Suppressor macrophage treated with lipopolysaccharide for 4 hours (primary cell): ENCODE measurements at regions not wholly inside any gene's neighbourhood (a gene's known extent, or its start where the extent isn't known, plus 50 kb on each side); places are given as distances from the start of the nearest gene placed in this dataset.

ENCODE experiments used
- DNase-seq: peaks from one replicate; pipeline ENCODE4 v3.0.0-alpha.2; 2020

GRCh38 chr6:33921745-33922144 lies 117.9 kb upstream of the MLN start:
- no peak for DNase-seq

GRCh38 chr6:33918175-33918695 lies 114.4 kb upstream of the MLN start:
- DNase-seq, result no peak

DNA sequence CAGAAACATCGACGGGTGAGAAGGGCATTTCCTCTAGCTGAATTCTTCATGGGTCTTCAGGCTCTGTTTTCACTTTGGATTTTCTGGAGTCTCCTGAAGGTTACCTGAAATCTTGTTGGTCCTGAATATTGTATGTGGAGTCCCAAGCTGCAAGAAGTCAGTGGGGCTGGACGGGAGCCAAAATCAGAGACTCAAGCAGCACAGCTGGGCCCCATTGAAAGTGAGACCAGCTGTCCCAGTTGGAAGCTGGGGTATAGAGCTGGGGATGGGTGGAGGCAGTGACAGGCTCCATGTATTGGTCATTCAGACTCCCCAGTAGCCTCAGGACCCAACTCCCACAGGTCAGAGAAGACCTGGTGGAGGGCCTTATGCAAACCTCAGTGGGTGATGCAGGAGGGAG lies 111.3 kb upstream of the MLN start:
- peak; percentile 14 for DNase-seq

DNA sequence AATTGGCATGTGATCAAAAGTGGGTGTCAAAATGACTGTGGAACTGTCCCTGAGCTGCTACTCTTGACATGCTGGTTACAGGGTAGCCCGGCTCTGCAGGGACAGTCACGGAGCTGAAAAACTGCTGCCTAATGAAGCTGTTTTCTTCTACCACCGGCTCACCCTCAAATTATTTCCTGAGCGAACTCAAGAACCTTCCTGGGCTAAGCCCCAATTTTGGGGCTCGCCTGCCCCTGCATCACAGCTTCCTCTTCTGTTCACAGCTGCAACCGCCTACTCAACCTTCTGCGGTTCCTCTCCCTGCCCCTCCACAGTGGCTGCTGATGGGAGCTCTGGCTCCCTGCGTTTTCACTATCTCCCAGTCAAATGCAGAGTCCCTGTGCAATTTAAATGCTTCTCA lies 110.8 kb upstream of the MLN start:
- peak; percentile 64 for DNase-seq

DNA sequence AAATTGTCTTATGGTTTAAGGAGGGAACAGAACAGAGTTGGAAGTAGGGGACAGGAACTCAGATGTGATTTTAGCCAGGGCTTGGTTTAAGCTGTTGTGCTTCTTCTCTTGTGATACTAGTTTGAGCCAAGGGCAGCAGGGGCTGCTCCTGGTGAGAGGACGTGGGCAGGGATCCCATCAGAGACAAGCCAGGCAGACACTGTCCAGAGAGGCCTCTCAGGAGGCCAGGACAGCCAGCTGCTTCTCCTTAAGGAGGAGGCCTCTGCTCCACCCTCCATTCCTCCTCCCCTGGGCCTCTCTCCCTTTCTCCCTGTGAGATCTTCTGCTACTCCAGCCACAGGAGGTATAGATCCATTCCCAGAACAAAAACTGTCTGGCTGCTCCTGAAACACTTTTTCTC lies 108.4 kb upstream of the MLN start:
- DNase-seq, result no peak

GRCh38 chr6:33911488-33911887 lies 107.7 kb upstream of the MLN start:
- DNase-seq, result no peak

DNA sequence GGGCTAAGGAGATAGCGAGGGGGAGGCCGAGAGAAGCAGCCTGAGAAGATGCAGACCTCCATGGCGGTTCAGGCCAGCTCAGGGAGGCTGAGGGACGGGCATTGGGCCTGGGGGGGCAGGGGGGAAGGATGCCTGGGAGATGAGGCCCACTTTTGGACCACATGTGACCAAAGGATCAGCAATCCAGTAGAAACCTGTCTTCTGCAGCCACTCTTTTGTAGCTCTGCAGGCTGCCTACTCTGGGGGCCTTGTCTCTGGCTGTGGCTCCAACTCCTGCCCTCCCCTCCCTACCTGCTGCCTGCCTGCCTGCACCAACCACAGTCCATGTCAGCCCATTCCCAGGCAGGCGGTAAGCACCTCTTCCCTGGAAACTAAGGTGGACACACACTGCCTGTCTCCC lies 106.8 kb upstream of the MLN start:
- DNase-seq, result no peak

GRCh38 chr6:33909737-33910136 lies 105.9 kb upstream of the MLN start:
- no peak for DNase-seq

DNA sequence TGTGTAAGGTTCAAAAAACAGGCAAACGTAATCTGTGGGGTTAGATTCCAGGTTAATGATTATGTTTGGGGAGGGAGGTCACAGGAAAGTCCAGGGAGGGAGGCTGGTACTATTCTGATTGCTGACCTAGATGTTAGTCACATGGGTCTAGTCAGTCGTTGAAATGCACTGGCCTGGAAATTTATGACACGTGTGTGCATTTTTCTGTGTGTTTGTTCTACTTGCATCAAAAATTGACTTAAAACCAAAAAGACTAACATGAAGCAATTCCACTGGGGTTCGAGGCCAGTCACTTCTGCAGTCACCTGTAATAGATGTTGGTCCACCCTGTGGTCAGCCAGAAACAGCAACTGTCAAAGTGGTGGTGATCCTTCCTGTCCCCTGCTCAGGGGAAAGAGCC lies 104.2 kb upstream of the MLN start:
- DNase-seq, result no peak

GRCh38 chr6:33907227-33907626 lies 103.4 kb upstream of the MLN start:
- no peak for DNase-seq

- no peak for DNase-seq
Measured at GRCh38 chr6:33906439-33906838, 102.6 kb upstream of the MLN start.

- no peak for DNase-seq
Measured at GRCh38 chr6:33905071-33905609, 101.3 kb upstream of the MLN start.

- no peak for DNase-seq
Measured at GRCh38 chr6:33904747-33905065, 100.9 kb upstream of the MLN start.

- no peak for DNase-seq
Measured at GRCh38 chr6:33904050-33904746, 100.4 kb upstream of the MLN start.

DNA sequence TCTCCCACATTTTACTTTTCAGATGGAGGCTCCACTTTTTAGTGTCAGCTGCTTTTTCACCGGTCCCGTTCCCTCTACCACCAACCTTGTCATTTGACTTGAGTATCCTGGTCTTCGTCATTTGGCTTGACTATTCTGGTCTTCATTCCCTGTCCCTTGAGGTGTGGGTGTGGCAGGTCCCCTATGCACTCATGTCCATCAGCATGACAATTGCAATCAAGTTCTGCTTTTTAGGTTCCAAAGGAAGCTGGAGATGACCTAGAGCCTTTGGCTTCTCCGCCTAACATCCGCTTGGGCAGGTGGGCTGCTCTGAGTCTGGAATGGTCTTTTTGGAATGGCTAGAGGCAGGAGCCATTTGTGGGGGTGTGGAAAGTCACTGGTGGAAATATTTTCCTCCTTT lies 99.8 kb upstream of the MLN start:
- no peak for DNase-seq

GRCh38 chr6:33902457-33902853 lies 98.7 kb upstream of the MLN start:
- no peak for DNase-seq

DNA sequence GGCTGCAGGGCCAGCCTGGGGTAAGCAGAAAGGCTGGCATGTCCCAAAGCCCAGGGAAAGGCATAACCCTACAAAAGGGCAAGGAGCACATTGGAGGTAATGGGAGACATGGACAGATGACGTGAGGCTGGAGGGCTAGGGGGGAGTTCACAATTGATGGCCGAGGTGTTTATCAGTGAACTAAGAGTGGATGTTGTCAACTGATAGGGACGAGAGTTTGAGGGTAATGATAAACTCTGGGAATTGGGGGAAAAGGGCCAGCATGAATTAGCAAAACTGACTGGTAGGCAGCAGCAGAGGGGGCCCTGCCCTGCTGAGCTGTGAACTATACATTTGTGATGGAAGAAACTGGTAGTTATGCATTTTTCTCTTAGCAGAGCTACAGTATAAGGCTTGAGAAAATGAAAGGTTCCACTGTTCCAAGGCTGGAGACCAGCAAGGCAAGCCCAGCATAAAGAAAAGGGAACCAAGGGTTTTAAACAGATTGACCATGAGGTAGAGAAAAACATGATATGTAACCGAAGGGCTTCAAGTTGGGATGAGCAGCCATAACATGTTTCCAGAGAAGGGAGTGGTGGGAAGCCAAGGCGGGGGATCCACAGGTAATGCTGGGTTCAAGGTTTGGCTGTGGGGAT lies 98.1 kb upstream of the MLN start:
- DNase-seq, result no peak

DNA sequence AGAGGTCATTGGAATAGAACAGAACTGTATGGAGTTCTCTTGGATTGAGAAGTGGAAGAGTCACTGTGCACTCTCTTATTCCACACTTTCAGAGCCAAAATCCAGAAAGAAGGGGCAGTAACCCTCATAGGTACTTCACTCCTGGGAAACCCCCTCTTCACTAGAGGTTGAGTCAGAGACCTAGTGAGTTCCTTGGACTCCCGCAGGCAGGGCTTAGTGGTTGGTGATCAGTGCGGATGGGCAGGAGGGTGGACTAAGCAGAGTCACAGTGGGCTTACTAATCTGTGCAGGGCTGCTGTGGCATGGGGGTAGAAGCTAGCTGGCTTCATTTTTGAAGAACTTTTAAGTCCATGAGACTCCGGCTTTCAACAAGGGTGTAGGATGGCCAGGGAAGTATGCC lies 95.0 kb upstream of the MLN start:
- DNase-seq, result no peak

GRCh38 chr6:33897189-33897780 lies 93.5 kb upstream of the MLN start:
- DNase-seq, result no peak

GRCh38 chr6:33896391-33897188 lies 92.8 kb upstream of the MLN start:
- DNase-seq, result no peak

DNA sequence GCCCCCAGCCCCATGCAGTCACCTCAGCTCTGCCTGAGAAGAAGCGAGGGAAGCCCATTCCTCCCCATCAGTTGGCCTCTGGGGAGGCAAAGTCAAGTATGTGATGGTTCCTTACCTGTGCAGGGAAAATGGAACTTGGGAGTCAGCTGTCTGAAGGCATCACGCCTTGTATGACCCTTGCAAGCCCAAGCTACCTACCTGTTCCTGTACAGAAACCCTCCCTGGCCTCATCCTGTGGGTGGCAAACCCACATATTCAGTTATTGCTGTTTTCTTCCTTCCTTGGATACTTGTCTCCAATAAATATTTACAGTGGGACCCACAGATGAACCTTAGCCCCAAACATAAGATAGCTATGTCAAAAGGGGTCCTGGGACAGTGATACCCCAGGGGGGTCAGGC lies 92.2 kb upstream of the MLN start:
- no peak for DNase-seq

GRCh38 chr6:33895296-33895695 lies 91.5 kb upstream of the MLN start:
- no peak for DNase-seq

DNA sequence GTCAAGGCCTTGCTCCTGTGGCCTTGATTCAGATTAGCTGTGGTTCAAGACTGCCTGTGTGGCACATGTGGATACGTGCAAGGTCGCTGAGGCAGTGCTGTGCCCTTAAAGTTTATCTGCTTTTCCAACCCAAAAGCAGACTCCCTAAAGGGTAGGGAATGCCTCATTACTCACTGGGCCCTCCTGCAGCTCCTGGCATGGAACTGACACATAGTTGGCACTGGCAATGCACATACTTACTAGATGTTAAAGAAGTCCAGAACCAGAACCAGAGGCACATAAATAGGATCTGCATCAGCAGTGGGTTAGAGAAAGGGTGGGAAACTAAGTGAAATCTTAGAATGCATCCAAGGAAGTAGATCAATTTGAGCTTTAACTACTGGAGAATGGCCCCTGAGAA lies 90.6 kb upstream of the MLN start:
- no peak for DNase-seq
